ENCODE measurements at regions not wholly inside any gene's neighbourhood (a gene's known extent, or its start where the extent isn't known, plus 50 kb on each side); places are given as distances from the start of the nearest gene placed in this dataset.

GRCh38 chr5:54829676-54830535, 155.5 kb downstream of the ESM1 start:
- TF ChIP-seq GATA2 (IDR thresholded peaks at IDR 0.05; ENCODE audit: low read depth, low read length) (no peak), GATA3 (IDR thresholded peaks at IDR 0.05; ENCODE audit: low read depth, low read length) (no peak)

- TF ChIP-seq GATA2 (IDR thresholded peaks at IDR 0.05; ENCODE audit: low read depth, low read length) (no peak), GATA3 (IDR thresholded peaks at IDR 0.05; ENCODE audit: low read depth, low read length) (no peak)
These were observed 156.3 kb downstream of the ESM1 start for GRCh38 chr5:54829102-54829501.

- TF ChIP-seq GATA2 (IDR thresholded peaks at IDR 0.05; ENCODE audit: low read depth, low read length) (no peak), GATA3 (IDR thresholded peaks at IDR 0.05; ENCODE audit: low read depth, low read length) (no peak)
These were observed 157.2 kb downstream of the ESM1 start for GRCh38 chr5:54828151-54828550.

GRCh38 chr5:54825005-54825404, 160.4 kb downstream of the ESM1 start:
- TF ChIP-seq GATA2 (IDR thresholded peaks at IDR 0.05; ENCODE audit: low read depth, low read length), result no peak
- TF ChIP-seq GATA3 (IDR thresholded peaks at IDR 0.05; ENCODE audit: low read depth, low read length), result no peak

- TF ChIP-seq GATA2 (IDR thresholded peaks at IDR 0.05; ENCODE audit: low read depth, low read length), result no peak
- TF ChIP-seq GATA3 (IDR thresholded peaks at IDR 0.05; ENCODE audit: low read depth, low read length), result no peak
These were observed 162.4 kb downstream of the ESM1 start for GRCh38 chr5:54823006-54823405.

- TF ChIP-seq GATA2 (IDR thresholded peaks at IDR 0.05; ENCODE audit: low read depth, low read length) (no peak), GATA3 (IDR thresholded peaks at IDR 0.05; ENCODE audit: low read depth, low read length) (no peak)
These were observed 163.1 kb downstream of the ESM1 start for GRCh38 chr5:54822324-54822687.

GRCh38 chr5:54821445-54822323, 163.7 kb downstream of the ESM1 start:
- TF ChIP-seq GATA2 (IDR thresholded peaks at IDR 0.05; ENCODE audit: low read depth, low read length) (no peak), GATA3 (IDR thresholded peaks at IDR 0.05; ENCODE audit: low read depth, low read length) (no peak)

- TF ChIP-seq GATA2 (IDR thresholded peaks at IDR 0.05; ENCODE audit: low read depth, low read length) (no peak), GATA3 (IDR thresholded peaks at IDR 0.05; ENCODE audit: low read depth, low read length) (no peak)
These were observed 164.9 kb downstream of the ESM1 start for GRCh38 chr5:54820346-54821134.

GRCh38 chr5:54807421-54807820, 178.0 kb downstream of the ESM1 start:
- TF ChIP-seq GATA3 (IDR thresholded peaks at IDR 0.05; ENCODE audit: low read depth, low read length) (no peak), GATA2 (IDR thresholded peaks at IDR 0.05; ENCODE audit: low read depth, low read length) (no peak)

- TF ChIP-seq GATA2 (IDR thresholded peaks at IDR 0.05; ENCODE audit: low read depth, low read length), result no peak
- no peak for TF ChIP-seq GATA3 (IDR thresholded peaks at IDR 0.05; ENCODE audit: low read depth, low read length)
These were observed 180.9 kb downstream of the ESM1 start for GRCh38 chr5:54804521-54804920.

- TF ChIP-seq GATA3 (IDR thresholded peaks at IDR 0.05; ENCODE audit: low read depth, low read length) (no peak), GATA2 (IDR thresholded peaks at IDR 0.05; ENCODE audit: low read depth, low read length) (no peak)
These were observed 181.3 kb downstream of the ESM1 start for GRCh38 chr5:54804086-54804485.

- no peak for TF ChIP-seq GATA3 (IDR thresholded peaks at IDR 0.05; ENCODE audit: low read depth, low read length)
- no peak for TF ChIP-seq GATA2 (IDR thresholded peaks at IDR 0.05; ENCODE audit: low read depth, low read length)
These were observed 181.9 kb downstream of the ESM1 start for GRCh38 chr5:54803471-54804011.

GRCh38 chr5:54799645-54800044, 185.7 kb downstream of the ESM1 start:
- no peak for TF ChIP-seq GATA2 (IDR thresholded peaks at IDR 0.05; ENCODE audit: low read depth, low read length)
- TF ChIP-seq GATA3 (IDR thresholded peaks at IDR 0.05; ENCODE audit: low read depth, low read length), result no peak

GRCh38 chr5:54795777-54796176, 189.6 kb downstream of the ESM1 start:
- TF ChIP-seq GATA3 (IDR thresholded peaks at IDR 0.05; ENCODE audit: low read depth, low read length) (no peak), GATA2 (IDR thresholded peaks at IDR 0.05; ENCODE audit: low read depth, low read length) (no peak)
